HG02885 (cell line): ENCODE measurements at regions not wholly inside any gene's neighbourhood (a gene's known extent, or its start where the extent isn't known, plus 50 kb on each side); places are given as distances from the start of the nearest gene placed in this dataset.
"Not testable (repeated sequence)": the region's sequence is repeated elsewhere in the genome, so short reads cannot be mapped to it uniquely, and the experiment has no call there.

Experiments
- ATAC-seq: cut with Tn5 transposase; IDR thresholded peaks from one replicate; pipeline ENCODE4 v1.9.1; 2021; ENCODE audit warnings: mild to moderate bottlenecking; ENCODE audit not compliant: unreplicated experiment, poor library complexity

DNA sequence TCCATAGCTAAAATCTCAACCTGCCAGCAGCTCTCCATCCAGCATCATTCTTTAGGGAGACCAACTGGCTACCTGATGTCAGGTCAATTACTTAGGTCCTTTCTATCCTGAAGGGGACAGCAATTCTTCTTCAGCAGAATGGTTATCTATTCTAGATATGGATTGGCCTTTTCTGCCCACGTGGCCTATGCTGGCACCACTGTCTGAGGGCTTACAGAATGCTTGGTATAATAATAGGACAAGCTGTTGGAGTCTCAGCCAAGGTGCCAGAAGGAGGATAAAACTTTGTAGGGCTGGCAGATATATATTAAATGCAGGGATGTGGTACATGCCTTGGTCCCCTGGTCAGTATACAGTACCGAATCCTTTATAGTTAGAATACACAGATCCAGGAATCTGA lies 89.8 kb upstream of the C1GALT1C1 start:
- no peak for ATAC-seq

DNA sequence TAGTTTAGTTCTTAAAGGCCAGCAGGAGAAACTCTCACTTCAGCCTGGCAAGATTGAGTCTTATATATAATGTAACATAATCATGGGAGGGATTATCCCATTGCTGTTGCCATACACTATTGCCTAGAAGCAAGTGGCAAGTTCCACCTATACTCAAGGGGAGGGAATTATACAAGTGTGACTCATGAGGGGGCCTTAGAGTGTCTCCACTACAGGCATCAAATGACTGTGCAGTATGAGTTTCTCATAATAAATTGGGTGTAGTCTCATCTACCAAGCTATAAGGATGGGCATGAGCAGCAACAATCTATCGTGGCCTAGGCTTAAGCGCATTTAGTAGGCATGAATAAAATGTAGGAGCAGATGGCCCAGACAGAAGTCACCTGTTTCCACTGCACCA lies 89.1 kb upstream of the C1GALT1C1 start:
- no peak for ATAC-seq

GRCh38 chrX:120702337-120702736 lies 72.5 kb upstream of the C1GALT1C1 start:
- not testable (repeated sequence) for ATAC-seq

DNA sequence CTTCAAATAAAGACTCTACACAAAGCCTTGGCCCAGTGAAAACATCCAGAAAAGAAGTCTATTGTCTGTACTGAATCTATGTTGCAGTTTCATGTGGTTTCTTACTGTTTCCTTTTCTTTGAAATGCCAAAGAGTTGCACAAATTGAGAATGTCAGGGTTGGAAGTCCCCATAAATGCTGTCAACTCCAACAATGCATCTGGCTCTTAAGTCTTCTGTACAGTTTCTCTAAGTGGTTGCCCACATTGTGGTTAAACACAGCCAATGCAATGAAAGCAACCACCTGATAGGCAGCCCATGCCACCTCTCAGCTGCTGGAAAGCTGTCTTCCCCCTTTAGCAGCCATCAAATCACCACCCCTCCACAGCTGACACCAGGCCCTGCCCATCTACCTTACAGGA lies 67.2 kb upstream of the C1GALT1C1 start:
- ATAC-seq = peak; percentile 92

- no peak for ATAC-seq
These were observed 62.5 kb upstream of the C1GALT1C1 start for GRCh38 chrX:120692319-120692718.

DNA sequence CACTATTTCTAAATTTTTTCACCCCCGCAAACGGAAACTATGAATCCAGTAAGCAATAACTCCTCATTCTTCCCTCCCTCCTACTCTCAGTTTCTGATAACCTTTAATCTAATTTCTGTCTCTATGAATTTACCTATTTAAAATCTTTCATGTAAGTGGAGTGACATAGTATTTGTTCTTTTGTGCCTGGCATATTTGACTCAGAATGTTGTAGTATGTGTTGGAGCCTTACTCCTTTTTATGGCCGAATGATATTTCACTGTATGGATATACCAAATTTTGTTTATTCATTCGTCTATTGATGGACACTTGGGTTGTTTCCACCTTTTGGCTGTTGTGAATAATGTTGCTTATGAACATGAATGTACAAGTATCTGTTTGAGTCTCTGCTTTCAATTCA lies 61.1 kb upstream of the C1GALT1C1 start:
- ATAC-seq = no peak

DNA sequence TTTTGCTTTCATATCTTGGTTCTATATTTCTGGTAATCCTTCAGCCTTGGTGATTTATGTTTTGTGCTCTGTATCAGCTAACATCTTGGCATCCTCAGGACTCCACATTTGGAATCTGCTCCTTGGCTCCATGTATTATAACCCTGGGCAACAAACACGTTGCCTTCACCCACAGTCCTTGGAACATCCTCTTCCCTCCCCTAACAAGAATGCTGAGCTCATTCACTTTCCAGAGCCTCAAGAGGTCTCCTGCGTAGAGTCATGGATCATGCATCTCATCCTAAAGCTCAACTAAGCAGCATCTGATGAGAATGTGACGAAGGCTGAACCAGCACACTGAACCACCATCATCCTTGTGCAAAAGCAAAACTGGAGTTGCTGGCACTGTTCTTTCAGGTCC lies 60.5 kb upstream of the C1GALT1C1 start:
- no peak for ATAC-seq

DNA sequence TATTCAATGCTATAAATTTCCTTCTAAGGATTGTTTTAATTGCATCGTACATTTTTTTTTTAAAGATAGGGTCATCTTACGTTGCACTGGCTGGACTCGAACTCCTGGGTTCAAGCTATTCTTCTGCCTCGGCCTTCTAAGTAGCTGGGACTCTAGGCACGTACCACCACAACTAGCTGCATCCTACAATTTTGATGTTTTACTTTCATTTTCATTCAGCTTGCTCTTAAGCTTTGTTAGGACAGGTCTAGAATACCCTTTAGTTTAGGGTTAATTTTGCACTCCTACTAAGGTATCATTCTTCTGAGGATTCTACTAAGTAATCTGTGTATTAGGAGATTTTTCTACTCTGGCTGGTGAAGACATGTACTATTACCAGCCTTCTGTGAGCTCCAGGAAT lies 50.2 kb upstream of the C1GALT1C1 start:
- ATAC-seq = no peak
